ENCODE measurements at regions not wholly inside any gene's neighbourhood (a gene's known extent, or its start where the extent isn't known, plus 50 kb on each side); places are given as distances from the start of the nearest gene placed in this dataset.

DNA sequence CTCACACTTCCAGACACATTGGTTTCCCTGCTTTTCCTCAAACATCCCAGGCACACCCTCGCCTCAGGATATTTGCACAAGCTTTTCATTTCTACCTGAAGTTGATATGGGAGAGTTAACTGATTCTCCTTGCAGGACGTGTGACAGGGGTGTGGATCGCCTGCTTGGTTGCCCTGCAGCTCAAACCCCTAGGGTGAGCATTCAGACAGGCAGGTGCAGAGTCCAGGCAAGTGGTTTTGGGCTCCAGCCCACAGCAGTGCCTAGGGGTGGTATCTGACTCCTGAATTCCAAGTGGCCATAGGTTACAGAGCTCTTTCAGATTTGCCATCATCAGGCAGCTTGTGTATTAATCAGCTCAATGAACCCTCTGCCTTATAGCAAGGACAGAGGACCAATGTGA, 1104.2 kb upstream of the IGFBP7 start:
- TF ChIP-seq, protein P1, sequence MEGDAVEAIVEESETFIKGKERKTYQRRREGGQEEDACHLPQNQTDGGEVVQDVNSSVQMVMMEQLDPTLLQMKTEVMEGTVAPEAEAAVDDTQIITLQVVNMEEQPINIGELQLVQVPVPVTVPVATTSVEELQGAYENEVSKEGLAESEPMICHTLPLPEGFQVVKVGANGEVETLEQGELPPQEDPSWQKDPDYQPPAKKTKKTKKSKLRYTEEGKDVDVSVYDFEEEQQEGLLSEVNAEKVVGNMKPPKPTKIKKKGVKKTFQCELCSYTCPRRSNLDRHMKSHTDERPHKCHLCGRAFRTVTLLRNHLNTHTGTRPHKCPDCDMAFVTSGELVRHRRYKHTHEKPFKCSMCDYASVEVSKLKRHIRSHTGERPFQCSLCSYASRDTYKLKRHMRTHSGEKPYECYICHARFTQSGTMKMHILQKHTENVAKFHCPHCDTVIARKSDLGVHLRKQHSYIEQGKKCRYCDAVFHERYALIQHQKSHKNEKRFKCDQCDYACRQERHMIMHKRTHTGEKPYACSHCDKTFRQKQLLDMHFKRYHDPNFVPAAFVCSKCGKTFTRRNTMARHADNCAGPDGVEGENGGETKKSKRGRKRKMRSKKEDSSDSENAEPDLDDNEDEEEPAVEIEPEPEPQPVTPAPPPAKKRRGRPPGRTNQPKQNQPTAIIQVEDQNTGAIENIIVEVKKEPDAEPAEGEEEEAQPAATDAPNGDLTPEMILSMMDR (conservative IDR thresholded peaks at IDR 0.05): no peak
- no peak for TF ChIP-seq ZFX (IDR thresholded peaks at IDR 0.05)
